H1 (cell line): ENCODE measurements at regions not wholly inside any gene's neighbourhood (a gene's known extent, or its start where the extent isn't known, plus 50 kb on each side); places are given as distances from the start of the nearest gene placed in this dataset.

Experiments used
- CTCF ChIA-PET: fragments of 300-600 bp; sonication (Branson Sonifier 250); formaldehyde crosslinking; loops from one replicate; lab custom pipeline; 2021; ENCODE audit not compliant: partially characterized antibody; lab: Charles Lee
- POLR2A ChIA-PET: fragments of 300-600 bp; sonication (Branson Sonifier 250); formaldehyde crosslinking; loops from one replicate; lab custom pipeline; 2021; ENCODE audit warnings: inconsistent platforms; ENCODE audit not compliant: partially characterized antibody; lab: Charles Lee
- DNase-seq, 2 experiments: peaks; one replicate each; pipeline versions ENCODE4 v3.0.0 to v3.0.0-alpha.2; 2010 to 2022; ENCODE audit warnings: low spot score in 2 of 2, low read depth in 1 of 2, mixed read lengths in 1 of 2
- FAIRE-seq: peaks from 2 replicates; lab custom pipeline; 2011; peaks lifted over from hg19 to GRCh38; lab: Jason Lieb, UNC
- H2AFZ ChIP-seq: 2 replicates; pipeline ENCODE4 v1.8.1; 2012; ENCODE audit warnings: low read length, inconsistent platforms
- H2AK5ac ChIP-seq: 2 replicates; pipeline ENCODE4 v1.6.1; 2013; ENCODE audit warnings: low read depth, low read length
- H2BK120ac ChIP-seq: replicated peaks from 2 replicates; pipeline ENCODE3; 2013; ENCODE audit warnings: low read depth, low read length, inconsistent platforms
- H2BK12ac ChIP-seq: 2 replicates; pipeline ENCODE4 v1.6.1; 2013; ENCODE audit warnings: low read depth, low read length
- H2BK15ac ChIP-seq: 2 replicates; pipeline ENCODE4 v1.6.1; 2013; ENCODE audit warnings: low read length
- H2BK20ac ChIP-seq: 2 replicates; pipeline ENCODE4 v1.6.1; 2013; ENCODE audit warnings: low read length
- H2BK5ac ChIP-seq: 2 replicates; pipeline ENCODE4 v1.6.1; 2013; ENCODE audit warnings: low read depth, low read length
- H3K14ac ChIP-seq: 2 replicates; pipeline ENCODE4 v1.6.1; 2013; ENCODE audit warnings: inconsistent platforms; ENCODE audit not compliant: insufficient read length
- H3K18ac ChIP-seq: 2 replicates; pipeline ENCODE4 v1.6.1; 2013; ENCODE audit warnings: low read length; ENCODE audit errors: extremely low read depth
- H3K23ac ChIP-seq: 2 replicates; pipeline ENCODE4 v1.6.1; 2013; ENCODE audit warnings: inconsistent platforms; ENCODE audit not compliant: insufficient read length
- H3K23me2 ChIP-seq: 2 replicates; pipeline ENCODE4 v1.6.1; 2013; ENCODE audit warnings: low read depth, low read length
- H3K27ac ChIP-seq: 2 replicates; pipeline ENCODE4 v1.6.1; 2011; ENCODE audit warnings: low read depth, low read length, inconsistent platforms
- H3K27me3 ChIP-seq, 4 experiments: replicated peaks in 1 of 4; 1 replicate in 1 of 4; 2 replicates in 3 of 4; pipeline versions ENCODE4 v1.6.1 to v1.8.1; 2011 to 2013; ENCODE audit warnings: low read length in 3 of 4, mild to moderate bottlenecking in 3 of 4, inconsistent platforms in 2 of 4, mixed read lengths in 2 of 4, moderate library complexity in 1 of 4; ENCODE audit not compliant: control insufficient read depth in 3 of 4, insufficient read depth in 3 of 4; ENCODE audit errors: extremely low read depth in 1 of 4
- H3K36me3 ChIP-seq, 4 experiments: 2 replicates each; pipeline versions ENCODE4 v1.6.1 to v1.8.1; 2011 to 2013; ENCODE audit warnings: mild to moderate bottlenecking in 4 of 4, low read length in 3 of 4, moderate library complexity in 2 of 4, control low read depth in 1 of 4, inconsistent platforms in 1 of 4; ENCODE audit not compliant: insufficient read depth in 4 of 4, control insufficient read depth in 2 of 4
- H3K4ac ChIP-seq: replicated peaks from 2 replicates; pipeline ENCODE3; 2013; ENCODE audit warnings: low read length, low read depth, mixed read lengths, inconsistent platforms; ENCODE audit not compliant: insufficient read length
- H3K4me1 ChIP-seq, 4 experiments: replicated peaks in 1 of 4; 1 replicate in 1 of 4; 2 replicates in 3 of 4; pipeline versions ENCODE4 v1.6.1 to v1.8.1; 2011 to 2013; ENCODE audit warnings: low read length in 3 of 4, inconsistent platforms in 2 of 4, mixed read lengths in 1 of 4; ENCODE audit not compliant: insufficient read depth in 4 of 4, control insufficient read depth in 3 of 4
- H3K4me2 ChIP-seq, 2 experiments: 2 replicates each; pipeline versions ENCODE4 v1.6.1 to v1.8.1; 2011 to 2013; ENCODE audit warnings: low read depth in 2 of 2, low read length in 2 of 2, control low read depth in 1 of 2, inconsistent platforms in 1 of 2, mild to moderate bottlenecking in 1 of 2; ENCODE audit not compliant: insufficient read depth in 1 of 2
- H3K4me3 ChIP-seq, 4 experiments: fragments of 200-600, 300-600 bp in 1 of 4; sonication (generic), shearing (Covaris generic), sonication (Bioruptor Twin) in 1 of 4; 2 replicates each; pipeline versions ENCODE4 v1.5.1 to v1.8.1; 2011 to 2016; ENCODE audit warnings: low read length in 4 of 4, low read depth in 3 of 4, control low read depth in 2 of 4, inconsistent platforms in 2 of 4, mild to moderate bottlenecking in 2 of 4, mixed read lengths in 1 of 4, moderate library complexity in 1 of 4; ENCODE audit not compliant: insufficient read depth in 2 of 4; ENCODE audit errors: extremely low read depth in 1 of 4
- H3K56ac ChIP-seq: replicated peaks from 2 replicates; pipeline ENCODE3; 2013; ENCODE audit warnings: low read depth, mild to moderate bottlenecking, mixed read lengths, low read length, inconsistent platforms; ENCODE audit not compliant: insufficient read length
- H3K79me1 ChIP-seq: 2 replicates; pipeline ENCODE4 v1.6.1; 2013; ENCODE audit warnings: low read depth, low read length, control low read depth
- H3K79me2 ChIP-seq, 2 experiments: 2 replicates each; pipeline versions ENCODE4 v1.6.1 to v1.8.1; 2012 to 2013; ENCODE audit warnings: low read length in 2 of 2, mild to moderate bottlenecking in 2 of 2, inconsistent platforms in 1 of 2; ENCODE audit not compliant: insufficient read depth in 2 of 2, control insufficient read depth in 1 of 2
- H3K9ac ChIP-seq, 4 experiments: replicated peaks in 1 of 4; 1 replicate in 1 of 4; 2 replicates in 3 of 4; pipeline versions ENCODE4 v1.6.1 to v1.8.1; 2011 to 2013; ENCODE audit warnings: low read depth in 3 of 4, low read length in 3 of 4, control low read depth in 2 of 4, mild to moderate bottlenecking in 2 of 4, moderate library complexity in 2 of 4, inconsistent platforms in 1 of 4; ENCODE audit errors: extremely low read depth in 1 of 4
- H3K9me3 ChIP-seq, 2 experiments: 2 replicates each; pipeline versions ENCODE4 v1.6.1 to v1.8.1; 2012 to 2013; ENCODE audit warnings: mild to moderate bottlenecking in 2 of 2, moderate library complexity in 2 of 2, control low read depth in 1 of 2, inconsistent platforms in 1 of 2, low read depth in 1 of 2, low read length in 1 of 2, mixed read lengths in 1 of 2; ENCODE audit not compliant: insufficient read depth in 2 of 2
- H4K20me1 ChIP-seq, 2 experiments: replicated peaks in 1 of 2; 2 replicates each; pipeline versions ENCODE3 to v1.8.1; 2011 to 2013; ENCODE audit warnings: inconsistent platforms in 2 of 2, low read length in 2 of 2, mild to moderate bottlenecking in 1 of 2; ENCODE audit not compliant: insufficient read depth in 2 of 2, control insufficient read depth in 1 of 2
- H4K5ac ChIP-seq: 2 replicates; pipeline ENCODE4 v1.6.1; 2013; ENCODE audit warnings: low read length, low read depth, mixed read lengths, inconsistent platforms; ENCODE audit not compliant: insufficient read length
- H4K8ac ChIP-seq: 2 replicates; pipeline ENCODE4 v1.8.0; 2013; ENCODE audit warnings: mild to moderate bottlenecking, moderate library complexity, low read length, inconsistent platforms; ENCODE audit not compliant: insufficient read depth; ENCODE audit errors: extremely low read depth
- H4K91ac ChIP-seq: replicated peaks from 2 replicates; pipeline ENCODE3; 2013; ENCODE audit warnings: low read length, mixed read lengths, inconsistent platforms; ENCODE audit not compliant: insufficient read length
- WGBS, 2 experiments: shearing (Covaris generic) in 1 of 2; methylation state at CpG; one replicate each; pipeline versions ENCODE4 v1.1.6 to v1.1.7; 2013 to 2015; ENCODE audit warnings: low lambda C conversion rate in 2 of 2, mixed read lengths in 2 of 2, inconsistent platforms in 1 of 2, low coverage in 1 of 2, missing lambda C conversion rate in 1 of 2; ENCODE audit not compliant: insufficient replicate concordance in 2 of 2, insufficient coverage in 1 of 2, insufficient read length in 1 of 2; ENCODE audit errors: extremely low coverage in 1 of 2, missing lambda C conversion rate in 1 of 2; 5-methylcytosine and 5-hydroxymethylcytosine counted together
- TF ChIP-seq, protein P1 (sequence below): IDR thresholded peaks from 2 replicates; pipeline ENCODE4 v1.6.1; 2012; ENCODE audit warnings: inconsistent platforms

- H3K79me2 ChIP-seq = no peaks in the 10 kb centered on the region
- POLR2A ChIA-PET = no interaction called here
- H3K36me3 ChIP-seq = no peaks in the 10 kb centered on the region
- FAIRE-seq = no peak
- no peak overlapping the region for H3K27ac ChIP-seq
- no peak overlapping the region for H2AFZ ChIP-seq
- H3K4me1 ChIP-seq = peaks cover 7 to 18% (median 9%) of the 10 kb centered on the region in 4 experiments; a peak in 5 of 7 replicates
- H3K27me3 ChIP-seq = no peaks in the 10 kb centered on the region
- H3K18ac ChIP-seq = no peak overlapping the region
- H3K4me2 ChIP-seq = no peak overlapping the region
- H3K56ac ChIP-seq = no peak overlapping the region
- no peak overlapping the region for H2BK15ac ChIP-seq
- H4K5ac ChIP-seq = no peak overlapping the region
- H2BK20ac ChIP-seq = no peak overlapping the region
- no peak overlapping the region for H3K4me3 ChIP-seq
- H3K9ac ChIP-seq = no peak overlapping the region
- H3K23ac ChIP-seq = no peak overlapping the region
- H4K8ac ChIP-seq = no peak overlapping the region
- H3K9me3 ChIP-seq = no peaks in the 10 kb centered on the region
- no peaks in the 10 kb centered on the region for H4K20me1 ChIP-seq
- H3K14ac ChIP-seq = no peak overlapping the region
- no peak overlapping the region for H2AK5ac ChIP-seq
- WGBS, 2 experiments = 91% methylated on average over 2 of the region's 2 CpGs; no CpG with 5 or more reads in 1 of the 2 experiments
- H3K23me2 ChIP-seq = no peaks in the 10 kb centered on the region; the same call in 1 of the 2 replicates
- no peak overlapping the region for H3K4ac ChIP-seq
- DNase-seq = no peak
- CTCF ChIA-PET = interaction anchor here (0.7 kb wide), 1 partner anchor 113 kb away, joined by 4 read pairs; no protein-coding TSS in a partner anchor
- no peak overlapping the region for H2BK12ac ChIP-seq
- no peak overlapping the region for H4K91ac ChIP-seq
- TF ChIP-seq, protein P1, sequence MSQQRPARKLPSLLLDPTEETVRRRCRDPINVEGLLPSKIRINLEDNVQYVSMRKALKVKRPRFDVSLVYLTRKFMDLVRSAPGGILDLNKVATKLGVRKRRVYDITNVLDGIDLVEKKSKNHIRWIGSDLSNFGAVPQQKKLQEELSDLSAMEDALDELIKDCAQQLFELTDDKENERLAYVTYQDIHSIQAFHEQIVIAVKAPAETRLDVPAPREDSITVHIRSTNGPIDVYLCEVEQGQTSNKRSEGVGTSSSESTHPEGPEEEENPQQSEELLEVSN = no peak
- no peak overlapping the region for H2BK5ac ChIP-seq
- H2BK120ac ChIP-seq = no peak overlapping the region
- H3K79me1 ChIP-seq = no peaks in the 10 kb centered on the region
Measured at GRCh38 chr2:88853403-88853790, 161.9 kb downstream of the RPIA start.
